ENCODE measurements at regions not wholly inside any gene's neighbourhood (a gene's known extent, or its start where the extent isn't known, plus 50 kb on each side); places are given as distances from the start of the nearest gene placed in this dataset.

- TF ChIP-seq CEBPB (IDR thresholded peaks at IDR 0.05; ENCODE audit: borderline replicate concordance, low read depth, low read length) (peak; percentile 97), SMARCE1 (IDR thresholded peaks at IDR 0.05; ENCODE audit: borderline replicate concordance) (no peak), ZNF772 (CRISPR knock-in tag; IDR thresholded peaks at IDR 0.05) (no peak), ZNF407 (CRISPR knock-in tag; IDR thresholded peaks at IDR 0.05; ENCODE audit: not compliant biosample characterization) (no peak), RARG (CRISPR knock-in tag; IDR thresholded peaks at IDR 0.05; ENCODE audit: low read depth) (no peak), TFAP4 (IDR thresholded peaks at IDR 0.05; ENCODE audit: borderline replicate concordance, low read depth) (no peak), ZBTB3 (CRISPR knock-in tag; IDR thresholded peaks at IDR 0.05; ENCODE audit: borderline replicate concordance, low read depth) (no peak), ZNF737 (CRISPR knock-in tag; IDR thresholded peaks at IDR 0.05; ENCODE audit: borderline replicate concordance) (no peak), CCAR2 (optimal IDR thresholded peaks at IDR 0.05; ENCODE audit: low read depth, low read length) (no peak), HOXA3 (CRISPR knock-in tag; IDR thresholded peaks at IDR 0.05) (no peak), TCF7L2 (IDR thresholded peaks at IDR 0.05; ENCODE audit: low read depth, low read length) (no peak), ZBED4 (CRISPR knock-in tag; IDR thresholded peaks at IDR 0.05; ENCODE audit: borderline replicate concordance) (no peak), SOX13 (IDR thresholded peaks at IDR 0.05) (no peak), SOX13 (CRISPR knock-in tag; conservative IDR thresholded peaks at IDR 0.05 in 1 of 2, IDR thresholded peaks at IDR 0.05 in 1 of 2) (peak in 1 of 2 experiments; percentile 94; a peak in 2 of 4 replicates)
- TF ChIP-seq, protein P1, sequence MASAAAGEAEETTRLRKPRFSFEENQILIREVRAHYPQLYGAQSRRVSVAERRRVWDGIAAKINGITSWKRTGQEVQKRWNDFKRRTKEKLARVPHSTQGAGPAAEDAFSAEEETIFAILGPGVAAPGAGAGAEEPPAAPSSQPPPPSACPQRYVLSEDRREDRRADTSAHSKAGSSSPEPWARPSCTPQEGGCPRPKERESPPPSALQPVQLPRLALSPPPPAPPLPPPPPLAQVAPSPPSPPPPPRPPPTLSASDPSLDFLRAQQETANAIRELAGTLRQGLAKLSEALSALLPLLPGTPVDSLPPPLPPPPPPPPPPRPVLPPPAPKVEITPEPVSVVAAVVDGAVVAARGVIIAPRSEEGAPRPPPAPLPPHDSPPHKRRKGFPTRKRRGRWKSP (CRISPR knock-in tag; IDR thresholded peaks at IDR 0.05): no peak
Measured at GRCh38 chr16:27625050-27625697, 75.2 kb downstream of the KATNIP start (continued).

Measured in HepG2 (cell line).